GM19240 (cell line): ENCODE measurements at regions not wholly inside any gene's neighbourhood (a gene's known extent, or its start where the extent isn't known, plus 50 kb on each side); places are given as distances from the start of the nearest gene placed in this dataset.

Experiments
- DNase-seq: peaks from one replicate; pipeline ENCODE4 v3.0.0; 2011; ENCODE audit warnings: low spot score; ENCODE audit not compliant: insufficient read length

DNA sequence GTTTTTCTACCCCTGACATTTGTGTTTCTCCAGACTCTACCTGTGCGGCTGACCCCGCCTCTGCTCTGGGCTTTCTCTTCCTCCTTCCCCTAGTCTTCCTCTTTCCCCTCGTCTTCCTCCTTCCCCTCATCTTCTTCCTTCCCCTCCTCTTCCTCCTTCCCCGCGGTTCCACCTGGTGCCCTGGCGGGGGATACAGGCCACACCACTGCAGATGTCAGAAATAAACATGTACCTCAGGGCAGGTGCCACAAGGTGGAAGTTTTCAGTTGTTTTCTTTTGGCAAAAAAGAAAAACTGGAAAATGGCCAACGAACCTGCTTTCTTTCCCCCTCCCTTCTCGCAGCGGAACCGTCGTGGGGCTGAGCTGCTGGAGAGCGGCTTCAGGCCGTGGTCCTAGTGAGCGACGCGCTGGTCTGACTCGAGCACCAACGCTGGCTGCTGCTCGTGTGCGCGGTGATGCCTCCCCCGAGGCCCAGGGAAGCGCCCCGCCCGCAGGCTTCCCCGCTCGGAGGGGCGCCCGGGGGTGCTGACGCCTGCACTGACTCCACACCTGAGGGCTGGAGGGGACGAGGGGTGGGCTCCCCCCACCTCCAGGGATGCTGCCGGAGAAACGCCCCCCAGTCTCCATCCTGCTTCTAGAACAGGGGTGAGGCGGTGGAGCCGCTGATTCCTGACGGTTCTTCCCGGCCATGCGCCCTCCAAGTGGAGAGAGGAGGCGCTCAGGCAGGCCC, 83.7 kb upstream of the ZNF516 start:
- DNase-seq: no peak

DNA sequence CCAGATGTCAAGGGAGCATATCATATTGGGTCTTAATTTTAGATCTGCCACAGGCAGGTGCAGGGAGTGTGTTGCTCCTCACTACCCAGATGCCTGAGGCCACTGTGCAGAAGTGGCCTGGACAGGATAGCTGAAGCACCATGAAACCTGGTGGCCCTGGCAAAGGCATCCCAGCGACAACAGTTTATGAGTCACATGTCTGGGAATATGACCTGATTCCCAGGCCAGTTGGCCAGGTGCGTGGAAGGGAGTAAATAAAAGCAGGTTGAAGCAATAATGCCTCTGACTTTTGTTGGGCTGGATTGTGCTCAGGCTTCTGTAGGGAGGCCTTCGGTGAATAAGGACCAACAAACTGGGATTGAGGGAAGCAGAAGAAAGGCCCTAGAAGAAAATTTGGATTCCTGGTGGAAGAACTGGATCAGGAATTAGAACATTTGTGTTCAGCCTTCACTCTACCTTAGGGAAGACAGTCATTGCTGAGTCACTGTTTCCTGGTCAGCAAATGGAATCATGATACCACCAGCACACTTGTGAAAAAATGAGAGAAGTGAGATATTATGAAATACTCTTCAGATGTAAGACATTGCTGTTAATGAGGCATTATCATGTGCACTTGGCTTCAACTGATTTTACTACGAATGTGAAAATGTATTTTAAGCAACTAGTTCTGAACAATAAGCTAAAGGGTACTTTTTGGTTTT, 78.4 kb upstream of the ZNF516 start:
- DNase-seq: no peak

DNA sequence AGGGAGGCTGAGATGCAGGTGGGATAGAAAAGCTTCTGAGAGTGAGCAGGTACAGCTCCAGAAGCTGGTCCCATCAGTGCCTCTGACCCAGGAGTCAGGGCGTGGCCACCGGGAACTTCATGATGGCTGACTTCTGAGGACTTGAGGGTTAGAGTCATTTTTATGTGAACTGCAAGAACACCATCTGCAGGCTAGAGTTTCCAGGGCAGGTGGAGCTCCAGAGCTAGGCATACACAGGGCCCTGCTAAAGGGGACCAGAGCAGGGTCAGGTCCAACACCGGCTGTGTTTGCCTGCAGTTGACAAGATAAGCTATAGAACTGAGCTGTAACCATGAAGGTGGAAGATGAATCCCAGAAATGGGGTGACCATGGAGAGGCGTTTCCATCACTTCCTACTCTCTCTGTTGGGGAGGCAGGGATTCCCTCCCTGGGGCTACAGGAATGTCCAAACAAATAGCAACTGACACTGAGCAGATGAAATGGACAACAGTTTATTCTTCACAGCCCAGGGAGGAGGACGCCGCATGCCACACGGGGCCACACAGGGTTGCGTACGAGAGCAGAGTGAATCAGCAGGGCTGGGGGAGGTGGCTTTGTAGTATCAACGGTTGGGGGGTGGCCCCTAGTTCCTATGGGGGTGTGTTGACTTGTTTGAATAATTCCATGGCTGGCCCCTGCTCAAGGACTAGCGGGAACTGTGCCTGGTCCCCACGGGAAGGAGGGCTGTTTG, 77.6 kb upstream of the ZNF516 start:
- DNase-seq: no peak

DNA sequence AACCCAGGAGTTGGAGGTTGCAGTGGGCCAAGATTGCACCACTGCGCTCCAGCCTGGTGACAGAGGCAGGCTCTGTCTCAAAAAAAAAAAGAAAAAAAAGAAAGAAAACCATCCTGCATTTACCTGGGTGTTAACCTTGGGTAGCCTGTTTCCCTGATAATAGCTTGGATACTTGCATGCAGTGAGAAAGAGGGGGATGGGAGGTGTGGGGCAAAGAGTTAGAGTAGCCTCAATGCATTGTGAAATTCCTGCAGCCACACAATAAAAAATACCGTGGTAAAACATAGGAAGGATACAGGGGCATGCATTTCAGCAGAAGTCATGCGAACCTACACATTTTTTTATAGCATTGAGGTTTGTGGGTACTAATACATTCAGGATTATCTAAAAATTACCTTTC, 76.6 kb upstream of the ZNF516 start:
- DNase-seq: no peak

DNA sequence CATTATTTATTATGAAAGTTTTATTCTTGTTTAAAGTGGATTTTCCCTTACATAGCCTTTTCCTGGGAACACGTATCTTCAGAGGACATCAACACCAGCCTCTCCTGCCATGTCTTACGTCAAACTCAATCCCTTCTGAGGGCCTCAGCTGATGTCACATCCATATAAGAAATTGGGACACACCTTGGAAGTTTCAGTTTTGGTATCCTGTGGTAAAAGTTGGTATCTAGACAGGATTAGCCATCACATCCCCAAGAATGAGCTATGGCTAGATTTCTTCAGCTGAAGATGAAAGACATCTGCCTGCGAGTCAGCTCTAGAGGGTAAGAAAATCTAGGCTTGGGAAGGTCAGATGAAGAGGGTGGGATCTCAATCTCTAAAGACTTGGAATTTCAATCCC, 75.8 kb upstream of the ZNF516 start:
- DNase-seq: no peak

DNA sequence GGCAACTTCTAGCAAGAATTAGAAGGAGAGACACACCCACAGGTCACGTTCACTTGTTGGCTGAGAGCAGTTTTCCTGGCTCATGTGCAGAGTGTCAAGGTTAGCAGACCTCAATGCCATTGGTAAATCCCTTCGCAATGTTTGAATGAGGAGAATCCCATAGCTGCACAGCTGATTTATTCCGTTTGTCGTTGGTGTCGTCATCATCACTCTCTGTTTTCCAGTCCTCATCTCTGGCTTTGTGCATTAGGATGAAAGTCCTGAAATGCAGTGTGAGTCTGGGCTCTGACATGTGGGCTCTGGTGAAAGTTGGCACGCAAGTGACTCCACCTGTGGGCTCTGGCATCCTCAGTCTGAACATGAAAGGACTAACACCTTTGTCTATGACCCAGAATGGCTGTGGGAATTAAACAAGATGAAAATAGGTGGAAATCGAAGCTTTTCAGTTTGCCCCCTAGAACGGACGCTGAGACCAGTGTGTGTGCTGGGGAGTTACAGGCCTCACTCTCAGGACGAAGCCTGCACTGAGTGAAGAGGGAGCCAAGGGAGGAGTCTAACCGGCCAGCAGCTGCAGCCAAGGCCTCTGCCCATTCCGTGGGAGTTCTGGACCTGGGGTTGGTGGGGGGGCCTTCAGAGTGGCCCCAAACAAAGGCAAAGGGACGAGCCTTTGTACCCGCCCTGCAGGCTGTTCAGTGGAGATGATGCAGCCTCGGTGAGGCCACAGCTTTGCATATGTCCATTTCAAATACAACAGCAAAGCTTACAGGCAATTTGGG, 74.8 kb upstream of the ZNF516 start:
- DNase-seq: no peak

DNA sequence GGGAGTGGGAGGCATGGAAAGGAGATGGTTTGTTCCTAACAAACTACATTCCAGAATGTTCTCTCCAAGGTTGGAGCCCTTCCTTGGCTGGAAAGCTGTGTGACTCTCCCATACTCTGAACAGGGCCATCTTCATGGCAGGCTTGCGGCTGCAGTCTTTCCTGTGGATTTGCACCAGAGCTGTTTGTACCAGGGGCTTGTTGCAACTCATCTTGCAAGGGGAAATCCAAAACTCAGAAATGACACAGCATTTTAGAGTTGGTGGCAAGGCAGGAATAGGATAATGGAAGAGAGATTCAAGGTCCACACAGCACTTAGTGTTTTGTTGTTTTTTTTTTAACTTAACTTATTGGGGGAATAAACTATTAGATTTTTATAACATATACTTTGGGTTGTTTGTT, 73.7 kb upstream of the ZNF516 start:
- DNase-seq: no peak

DNA sequence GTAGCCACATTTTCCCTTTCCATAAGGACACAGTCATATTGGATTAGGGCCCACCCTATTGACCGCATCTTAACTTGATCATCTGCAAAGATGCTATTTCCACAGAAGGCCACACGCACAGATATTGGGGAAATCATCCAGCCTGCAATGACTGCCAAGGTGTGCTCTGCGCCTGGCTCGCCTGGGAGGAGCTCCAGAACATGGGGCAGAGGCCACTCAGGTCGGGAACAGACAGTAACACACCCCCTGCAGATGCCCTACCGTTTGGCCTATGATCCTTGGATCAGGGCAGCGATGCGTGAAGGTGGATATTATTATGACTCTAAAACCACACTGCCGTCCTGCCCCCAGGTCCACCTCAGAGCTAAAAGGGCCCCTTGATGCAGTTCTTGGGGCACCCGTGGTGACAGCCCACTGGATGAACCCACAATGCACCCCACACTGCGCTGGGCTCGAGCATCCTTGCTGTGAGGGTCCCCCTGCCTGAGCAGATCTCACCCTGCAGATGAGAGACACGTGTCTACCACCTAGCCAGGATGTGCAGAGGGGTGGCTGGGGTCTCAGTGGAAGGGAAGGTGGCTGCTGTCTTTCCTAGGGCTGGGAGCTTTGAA, 72.9 kb upstream of the ZNF516 start:
- no peak for DNase-seq

DNA sequence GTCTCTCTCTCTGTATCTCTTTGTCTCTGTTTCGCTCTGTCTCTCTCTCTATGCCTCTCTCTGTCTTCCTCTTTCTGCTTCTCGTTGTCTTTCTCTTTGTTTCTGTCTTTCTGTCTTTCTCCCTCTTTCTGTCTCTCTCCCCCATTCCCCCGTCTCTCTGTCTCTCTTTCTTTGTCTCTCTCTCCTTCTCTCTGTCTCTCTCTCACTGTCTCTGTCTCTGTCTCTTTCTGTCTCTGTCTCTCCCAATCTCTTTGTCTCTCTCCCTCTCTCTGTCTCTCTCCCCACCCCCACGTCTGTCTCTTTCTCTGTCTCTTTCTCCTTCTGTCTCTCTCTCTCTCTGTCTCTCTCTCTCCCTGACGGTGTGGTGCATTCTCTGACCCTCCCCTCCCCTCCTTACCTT, 71.9 kb upstream of the ZNF516 start:
- no peak for DNase-seq

DNA sequence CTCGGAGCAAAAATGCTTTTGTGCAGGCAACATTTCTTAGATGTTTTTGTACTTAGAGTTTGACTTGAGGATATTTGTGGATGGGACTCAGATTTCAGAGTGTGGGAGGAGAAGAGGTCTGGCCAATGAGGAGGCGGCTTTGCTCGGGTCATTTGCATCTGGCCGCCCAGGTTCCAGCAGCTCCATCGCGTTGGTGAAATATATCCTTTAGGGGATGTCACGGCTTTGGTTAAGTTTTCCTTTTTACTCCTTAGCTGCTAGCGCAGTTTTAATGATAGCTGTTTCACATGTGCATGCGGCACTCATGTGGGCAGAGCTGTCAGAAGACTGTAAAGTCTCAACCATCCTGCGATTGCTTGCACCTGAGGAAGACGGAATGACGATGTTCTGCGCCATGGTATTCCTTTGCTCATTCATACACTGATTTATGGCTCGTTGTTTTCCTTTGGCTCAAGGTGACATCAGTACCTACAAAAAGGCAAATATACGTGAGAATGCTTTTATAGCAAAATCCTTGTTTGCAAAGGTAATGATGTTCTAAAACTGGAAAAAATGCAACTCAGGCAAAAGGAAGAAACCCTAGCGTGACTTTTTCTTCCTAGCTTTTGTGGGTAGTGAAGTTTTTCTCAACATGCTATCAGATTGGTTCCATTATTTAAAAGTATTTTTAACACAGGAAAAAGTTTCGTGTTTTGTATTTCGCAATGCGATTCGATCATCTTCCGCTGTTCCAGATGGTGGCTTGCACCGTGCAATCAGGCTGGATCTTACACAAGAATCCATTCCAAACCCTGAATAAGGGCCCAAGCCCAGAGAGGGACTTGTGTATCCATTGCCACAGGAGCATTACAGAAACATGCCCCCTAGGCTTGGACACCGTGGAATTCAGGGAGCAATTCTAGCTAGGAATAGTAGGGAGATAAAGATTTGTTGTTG, 70.5 kb upstream of the ZNF516 start:
- DNase-seq: no peak

DNA sequence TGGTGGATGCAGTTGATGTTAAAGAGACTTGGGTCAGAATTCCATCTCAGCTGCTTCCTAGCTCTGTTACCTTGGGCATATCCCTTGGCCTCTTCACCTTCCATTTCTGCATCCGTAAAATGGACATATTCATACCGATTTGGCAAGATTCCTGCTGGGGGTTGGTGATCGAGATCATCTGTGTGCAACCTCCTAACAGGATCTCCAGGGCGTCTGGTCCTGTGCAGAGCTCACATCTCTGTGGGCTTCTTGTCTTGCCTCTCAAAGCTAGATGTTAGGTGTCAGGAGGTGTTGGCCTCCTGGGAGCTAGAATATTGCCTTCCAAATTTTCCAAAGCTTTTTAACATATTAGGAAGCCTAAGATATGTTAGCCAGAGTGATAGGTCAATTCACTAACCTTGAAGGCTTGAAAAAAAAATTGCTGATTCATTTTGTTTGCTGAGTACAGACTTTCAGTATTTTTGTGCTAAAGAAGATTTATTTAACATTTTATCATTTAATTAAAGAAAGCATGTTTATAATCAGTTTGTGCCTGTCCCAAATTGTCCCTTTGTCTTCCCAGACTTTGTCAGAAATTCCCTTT, 69.7 kb upstream of the ZNF516 start:
- DNase-seq: no peak

DNA sequence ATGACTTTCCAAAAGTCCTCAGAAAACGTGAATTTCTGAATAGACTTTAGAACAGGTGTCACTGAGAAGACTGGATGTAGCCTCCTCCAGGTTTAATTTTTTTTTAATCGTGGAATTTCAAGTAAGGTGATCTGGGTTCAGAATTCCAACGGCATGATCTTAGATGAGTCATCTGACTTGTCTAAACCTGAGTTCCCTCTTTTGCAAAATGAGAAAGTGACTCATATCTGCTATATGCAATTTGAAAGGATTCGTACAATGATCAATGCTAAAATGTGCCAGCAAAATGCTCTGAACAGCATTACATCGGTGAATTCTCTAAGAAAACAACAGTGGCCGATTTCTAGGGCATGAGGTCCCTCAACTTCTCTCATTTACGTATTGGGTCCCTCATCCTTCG, 69.1 kb upstream of the ZNF516 start:
- DNase-seq: no peak

DNA sequence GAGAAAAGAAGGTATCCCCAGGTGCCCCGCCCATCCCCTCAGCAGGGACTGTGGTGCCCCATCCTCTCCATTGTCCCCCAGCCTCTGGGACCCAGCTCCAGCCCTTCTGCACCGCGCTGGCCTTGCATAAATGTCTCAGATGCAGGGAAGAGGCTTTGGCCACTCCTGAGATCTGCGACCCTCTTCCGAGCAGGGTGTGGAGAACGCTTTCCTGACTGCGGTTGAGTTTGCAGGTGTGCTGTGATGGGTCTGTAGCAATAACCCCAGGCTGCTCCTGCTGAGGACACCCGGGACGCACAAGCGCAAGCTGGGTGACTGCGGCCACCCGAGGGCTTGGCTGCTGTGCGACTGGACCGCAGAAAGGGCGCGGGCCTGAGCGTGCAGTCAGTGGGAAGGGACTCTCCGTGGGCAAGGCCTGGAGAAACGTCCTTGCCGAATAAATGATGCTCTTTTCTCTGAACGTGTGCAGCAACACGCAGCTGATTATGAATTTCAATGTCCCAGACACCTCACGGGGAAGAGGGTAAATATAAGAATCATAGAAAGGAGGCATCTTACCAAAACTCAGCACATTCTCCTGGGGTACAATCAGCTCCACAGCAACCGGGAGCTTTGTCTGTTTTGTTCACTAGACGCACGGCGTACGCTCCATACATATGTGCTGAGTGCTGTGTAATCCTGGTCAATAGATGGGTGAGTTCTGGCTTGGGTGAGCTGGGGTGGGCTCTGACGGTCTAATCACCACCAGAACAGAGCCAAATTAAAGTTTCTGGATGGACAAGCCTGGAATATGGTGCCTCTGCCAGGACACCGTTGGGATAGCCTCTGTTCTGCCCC, 67.5 kb upstream of the ZNF516 start:
- no peak for DNase-seq

DNA sequence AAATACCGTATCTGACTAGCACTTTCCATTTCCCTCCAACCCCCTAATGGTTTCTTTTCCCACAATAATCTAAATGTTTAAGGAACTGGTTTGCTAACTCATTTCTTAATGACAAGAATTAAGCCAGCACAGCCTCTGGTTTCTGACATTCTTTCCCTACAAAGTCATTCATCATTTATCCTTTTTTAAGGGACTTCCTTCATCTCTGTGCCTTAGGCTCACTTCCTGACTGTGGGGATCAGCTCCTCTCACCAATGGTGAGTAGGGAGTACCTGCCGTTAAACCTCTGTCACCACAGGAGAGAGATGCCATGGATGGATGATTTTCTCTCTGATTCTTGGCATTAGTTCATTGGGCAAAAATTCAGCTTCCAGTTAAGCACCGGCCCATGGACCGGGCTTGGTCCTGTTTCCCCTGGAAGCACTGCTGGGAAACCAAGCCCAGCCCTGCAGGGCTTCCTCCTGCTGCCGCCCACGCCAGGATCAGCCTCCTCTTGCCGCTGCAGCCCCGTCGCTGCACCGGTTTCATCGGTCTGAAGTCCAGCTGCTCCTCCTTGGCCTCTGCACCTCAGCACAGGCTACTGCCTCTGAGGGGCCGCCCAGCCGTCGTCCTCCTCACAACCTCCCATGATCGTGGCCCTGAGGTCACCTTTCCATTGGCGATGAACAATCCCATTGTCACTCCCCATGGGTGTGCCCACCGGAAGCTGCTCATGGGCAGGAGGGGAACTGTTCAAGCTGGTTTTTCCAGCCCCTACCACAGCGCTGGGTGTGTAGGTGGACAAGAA, 64.0 kb upstream of the ZNF516 start:
- DNase-seq: no peak

DNA sequence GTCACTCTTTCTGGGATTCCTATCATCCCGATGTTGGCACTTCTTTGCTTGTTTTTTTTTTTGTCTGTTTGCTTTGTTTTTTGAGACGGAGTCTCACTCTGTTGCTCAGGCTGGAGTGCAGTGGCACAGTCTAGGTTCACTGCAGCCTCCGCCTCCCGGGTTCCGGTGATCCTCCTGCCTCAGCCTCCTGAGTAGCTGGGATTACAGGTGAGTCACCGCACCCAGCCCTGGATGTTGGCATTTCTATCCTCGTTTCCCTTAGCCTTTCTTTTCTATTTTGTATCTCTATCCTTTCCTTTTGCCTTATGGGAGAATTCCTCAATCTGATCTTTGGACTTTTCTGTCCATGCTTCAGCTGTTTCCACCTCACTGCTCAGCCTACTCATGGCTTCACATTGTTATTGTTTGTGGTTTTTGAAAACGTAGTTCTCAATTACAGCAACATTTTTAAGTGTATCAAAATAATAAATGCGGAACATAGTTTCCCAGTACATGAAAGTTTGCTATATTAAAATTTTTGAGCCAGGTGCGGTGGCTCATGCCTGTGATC, 62.1 kb upstream of the ZNF516 start:
- no peak for DNase-seq

DNA sequence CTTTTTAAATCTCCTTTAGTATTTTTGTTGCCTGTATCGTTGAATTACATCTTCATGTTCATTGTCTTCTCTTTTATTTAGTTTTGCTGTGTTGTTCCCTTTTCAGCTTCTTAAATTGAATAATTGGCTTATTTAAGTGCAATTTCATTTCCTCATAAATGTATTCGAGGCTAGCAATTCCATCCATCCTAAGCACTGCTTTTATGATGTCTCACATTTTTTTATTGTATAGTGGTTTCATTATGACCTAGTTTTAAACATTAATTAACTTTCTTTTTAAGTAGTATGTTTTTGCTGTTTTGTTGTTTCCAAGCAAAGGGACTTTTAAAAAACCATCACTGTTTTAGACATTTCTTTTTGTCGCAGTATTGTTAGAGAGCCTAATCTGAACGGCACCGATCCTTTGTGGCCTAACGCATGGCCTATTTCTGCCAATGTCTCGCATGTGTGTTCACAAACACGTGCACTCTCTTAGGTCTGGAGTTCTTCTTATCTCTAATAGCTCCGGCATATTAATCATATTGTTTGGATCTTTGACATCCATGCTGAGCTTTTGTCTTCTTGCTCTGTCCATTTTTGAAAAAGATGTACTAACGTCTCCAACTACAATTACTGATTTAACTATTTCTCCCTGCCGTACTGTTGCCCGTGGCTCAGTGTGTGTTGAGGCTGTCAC, 59.6 kb upstream of the ZNF516 start:
- no peak for DNase-seq
